H9 (cell line): ENCODE measurements at regions not wholly inside any gene's neighbourhood (a gene's known extent, or its start where the extent isn't known, plus 50 kb on each side); places are given as distances from the start of the nearest gene placed in this dataset.

Experiments used
- DNase-seq: peaks from one replicate; pipeline ENCODE4 v3.0.0-alpha.2; 2017
- H2AFZ ChIP-seq: one replicate; pipeline ENCODE4 v1.6.1; 2013; ENCODE audit warnings: mild to moderate bottlenecking, low read length, control low read depth, moderate library complexity
- H2AK5ac ChIP-seq: 2 replicates; pipeline ENCODE4 v1.6.1; 2013; ENCODE audit warnings: low read length, control low read depth, mixed read lengths; ENCODE audit not compliant: insufficient read length
- H2BK120ac ChIP-seq: one replicate; pipeline ENCODE4 v1.6.1; 2013; ENCODE audit warnings: low read depth, mild to moderate bottlenecking, low read length, control low read depth, inconsistent platforms; ENCODE audit not compliant: poor library complexity, severe bottlenecking
- H2BK12ac ChIP-seq: 2 replicates; pipeline ENCODE4 v1.6.1; 2013; ENCODE audit warnings: low read length, control low read depth, mixed read lengths, low read depth; ENCODE audit not compliant: insufficient read length
- H2BK15ac ChIP-seq: 2 replicates; pipeline ENCODE4 v1.6.1; 2013; ENCODE audit warnings: low read depth, low read length, control low read depth
- H2BK20ac ChIP-seq: one replicate; pipeline ENCODE4 v1.6.1; 2013; ENCODE audit warnings: low read depth, mild to moderate bottlenecking, low read length, control low read depth, inconsistent platforms; ENCODE audit not compliant: poor library complexity, severe bottlenecking
- H2BK5ac ChIP-seq: 2 replicates; pipeline ENCODE4 v1.6.1; 2013; ENCODE audit warnings: low read length, control low read depth, mixed read lengths; ENCODE audit not compliant: insufficient read length
- H3K14ac ChIP-seq: 2 replicates; pipeline ENCODE4 v1.6.1; 2013; ENCODE audit warnings: low read length, control low read depth; ENCODE audit not compliant: insufficient read depth
- H3K18ac ChIP-seq: 2 replicates; pipeline ENCODE4 v1.6.1; 2013; ENCODE audit warnings: low read depth, mild to moderate bottlenecking, mixed read lengths, low read length, control low read depth; ENCODE audit not compliant: insufficient read length
- H3K23ac ChIP-seq: 2 replicates; pipeline ENCODE4 v1.6.1; 2013; ENCODE audit warnings: low read length, control low read depth, mixed read lengths, low read depth; ENCODE audit not compliant: insufficient read length
- H3K23me2 ChIP-seq: 2 replicates; pipeline ENCODE4 v1.6.1; 2013; ENCODE audit warnings: low read depth, mild to moderate bottlenecking, mixed read lengths, low read length, control low read depth; ENCODE audit not compliant: insufficient read length, poor library complexity, severe bottlenecking
- H3K27ac ChIP-seq: 2 replicates; pipeline ENCODE4 v1.5.1; 2013; ENCODE audit warnings: low read length, control low read depth, mixed read lengths, low read depth; ENCODE audit not compliant: insufficient read length
- H3K27me3 ChIP-seq: 2 replicates; pipeline ENCODE4 v1.6.1; 2013; ENCODE audit warnings: low read length, control low read depth, inconsistent platforms; ENCODE audit not compliant: insufficient read depth
- H3K4ac ChIP-seq: 2 replicates; pipeline ENCODE4 v1.6.1; 2013; ENCODE audit warnings: low read depth, mild to moderate bottlenecking, control low read depth, inconsistent platforms, low read length, moderate library complexity
- H3K4me1 ChIP-seq: 2 replicates; pipeline ENCODE4 v1.6.1; 2013; ENCODE audit warnings: low read length, control low read depth, inconsistent platforms; ENCODE audit not compliant: insufficient read depth
- H3K4me2 ChIP-seq: 2 replicates; pipeline ENCODE4 v1.6.1; 2013; ENCODE audit warnings: low read length, control low read depth, mixed read lengths; ENCODE audit not compliant: insufficient read length, insufficient read depth
- H3K56ac ChIP-seq: 2 replicates; pipeline ENCODE4 v1.6.1; 2013; ENCODE audit warnings: low read depth, mild to moderate bottlenecking, mixed read lengths, low read length, control low read depth; ENCODE audit not compliant: insufficient read length
- H3K79me1 ChIP-seq: 2 replicates; pipeline ENCODE4 v1.6.1; 2013; ENCODE audit warnings: low read depth, mild to moderate bottlenecking, moderate library complexity, low read length, control low read depth, inconsistent platforms; ENCODE audit not compliant: insufficient read depth, poor library complexity, severe bottlenecking
- H3K79me2 ChIP-seq: 2 replicates; pipeline ENCODE4 v1.6.1; 2013; ENCODE audit warnings: low read length, control low read depth, inconsistent platforms; ENCODE audit not compliant: insufficient read depth
- H3K9ac ChIP-seq: 2 replicates; pipeline ENCODE4 v1.6.1; 2013; ENCODE audit warnings: low read length, control low read depth, mixed read lengths; ENCODE audit not compliant: insufficient read length; ENCODE audit errors: extremely low read depth
- H3K9me3 ChIP-seq: one replicate; pipeline ENCODE4 v1.6.1; 2013; ENCODE audit warnings: low read depth, low read length, inconsistent platforms; ENCODE audit not compliant: control insufficient read depth
- H3T11ph ChIP-seq: one replicate; pipeline ENCODE4 v1.6.1; 2013; ENCODE audit warnings: mild to moderate bottlenecking, low read length, control low read depth, inconsistent platforms
- H4K20me1 ChIP-seq: one replicate; pipeline ENCODE4 v1.6.1; 2013; ENCODE audit not compliant: control insufficient read depth, insufficient read length, insufficient read depth
- H4K5ac ChIP-seq: 2 replicates; pipeline ENCODE4 v1.6.1; 2013; ENCODE audit warnings: low read depth, mild to moderate bottlenecking, mixed read lengths, low read length, control low read depth; ENCODE audit not compliant: insufficient read length
- H4K8ac ChIP-seq: replicated peaks from 2 replicates; pipeline ENCODE4 v1.6.1; 2013; ENCODE audit warnings: low read length, control low read depth, mixed read lengths, low read depth; ENCODE audit not compliant: insufficient read length
- H4K91ac ChIP-seq: 2 replicates; pipeline ENCODE4 v1.6.1; 2013; ENCODE audit warnings: low read depth, mild to moderate bottlenecking, moderate library complexity, mixed read lengths, low read length, control low read depth; ENCODE audit not compliant: insufficient read length
- H3K27ac Mint-ChIP-seq, 3 experiments: 2 replicates in 2 of 3; 3 replicates in 1 of 3; pipeline ENCODE4 v1.8.0; 2020 to 2021; ENCODE audit warnings: mixed read lengths in 3 of 3, mild to moderate bottlenecking in 1 of 3, moderate library complexity in 1 of 3
- H3K27me3 Mint-ChIP-seq: 2 replicates; pipeline ENCODE4 v1.8.0; 2021; ENCODE audit warnings: low read depth, mild to moderate bottlenecking, moderate library complexity, mixed read lengths
- H3K36me3 Mint-ChIP-seq, 3 experiments: 2 replicates in 2 of 3; 3 replicates in 1 of 3; pipeline ENCODE4 v1.8.0; 2020 to 2021; ENCODE audit warnings: low read depth in 3 of 3, mixed read lengths in 3 of 3; ENCODE audit not compliant: insufficient read depth in 1 of 3
- H3K4me1 Mint-ChIP-seq, 2 experiments: 2 replicates each; pipeline ENCODE4 v1.8.0; 2020; ENCODE audit warnings: mixed read lengths in 2 of 2
- H3K4me3 Mint-ChIP-seq, 2 experiments: 2 replicates in 1 of 2; 3 replicates in 1 of 2; pipeline ENCODE4 v1.8.0; 2020 to 2021; ENCODE audit warnings: mild to moderate bottlenecking in 2 of 2, mixed read lengths in 2 of 2, moderate library complexity in 1 of 2
- H3K9me3 Mint-ChIP-seq, 2 experiments: 2 replicates in 1 of 2; 3 replicates in 1 of 2; pipeline ENCODE4 v1.8.0; 2020; ENCODE audit warnings: mild to moderate bottlenecking in 2 of 2, mixed read lengths in 2 of 2, moderate library complexity in 1 of 2
- CTCF ChIP-seq: fragments of 200-600 bp; sonication (generic); conservative IDR thresholded peaks from 3 replicates; pipeline ENCODE4 v1.8.0; 2021; ENCODE audit warnings: antibody characterized with exemption, mild to moderate bottlenecking
- WGBS: extraction: QIAGEN DNeasy Blood & Tissue Kit; methylation state at CpG from one replicate; pipeline ENCODE4 v1.1.7; 2013; ENCODE audit warnings: missing lambda C conversion rate, low lambda C conversion rate, mixed read lengths; ENCODE audit not compliant: insufficient read length; ENCODE audit errors: extremely low coverage; 5-methylcytosine and 5-hydroxymethylcytosine counted together

DNA sequence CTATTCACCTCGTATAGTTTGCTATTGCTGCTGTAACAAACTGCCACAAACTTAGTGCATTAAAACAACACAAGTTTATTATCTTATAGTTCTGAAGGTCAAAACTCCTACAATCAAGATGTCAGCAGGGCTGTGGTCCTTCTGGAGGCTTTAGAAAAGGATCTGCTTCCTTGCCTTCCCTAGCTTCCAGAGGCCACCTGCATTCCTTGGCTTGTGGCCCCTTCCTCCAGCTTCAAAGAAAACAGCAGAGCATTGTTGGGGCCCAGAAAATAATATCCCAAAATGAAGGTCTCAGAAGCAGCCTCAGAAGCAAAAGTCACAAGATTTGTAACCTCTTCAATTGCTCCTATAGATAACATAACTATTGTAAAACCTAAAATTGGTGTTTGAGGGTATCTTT, 100.6 kb downstream of the HNRNPLL start:
- Histone ChIP-seq H3K56ac (no peak overlapping the region), H2BK20ac (no peak overlapping the region), H4K8ac (no peak overlapping the region), H3K27me3 (no peaks in the 10 kb centered on the region), H3K79me1 (no peaks in the 10 kb centered on the region), H3K14ac (no peak overlapping the region), H3K27ac (no peak overlapping the region), H4K5ac (no peak overlapping the region), H3K4me2 (no peak overlapping the region), H4K91ac (no peak overlapping the region), H2AFZ (no peak overlapping the region), H3K4me1 (no peaks in the 10 kb centered on the region; the same call in none of the 2 replicates), H3K23ac (no peak overlapping the region), H2AK5ac (no peak overlapping the region), H4K20me1 (no peaks in the 10 kb centered on the region), H2BK120ac (no peak overlapping the region), H3T11ph (no peak overlapping the region), H2BK15ac (no peak overlapping the region), H2BK5ac (no peak overlapping the region), H3K9ac (no peak overlapping the region), H3K18ac (no peak overlapping the region), H2BK12ac (no peak overlapping the region), H3K23me2 (no peaks in the 10 kb centered on the region), H3K79me2 (no peaks in the 10 kb centered on the region), H3K4ac (no peak overlapping the region), H3K9me3 (no peaks in the 10 kb centered on the region)
- Mint-ChIP-seq H3K4me3 (no peak overlapping the region), H3K4me1 (peaks cover 28 to 30% of the 10 kb centered on the region in 2 experiments), H3K27me3 (peaks cover 5% of the 10 kb centered on the region), H3K36me3 (peaks cover 4 to 12% (median 6%) of the 10 kb centered on the region in 3 experiments), H3K27ac (no peak overlapping the region), H3K9me3 (peaks cover 11 to 15% of the 10 kb centered on the region in 2 experiments)
- no peak for TF ChIP-seq CTCF
- WGBS = no CpG with 5 or more reads among the region's 1 CpG
- DNase-seq = no peak
